ENCODE measurements at regions not wholly inside any gene's neighbourhood (a gene's known extent, or its start where the extent isn't known, plus 50 kb on each side); places are given as distances from the start of the nearest gene placed in this dataset.

GRCh38 chr5:113771483-113771882 is 258.0 kb downstream of the YTHDC2 start (continued):
- TF ChIP-seq TCF4 (CRISPR knock-in tag; IDR thresholded peaks at IDR 0.05; ENCODE audit: borderline replicate concordance) (no peak), CSDC2 (CRISPR knock-in tag; IDR thresholded peaks at IDR 0.05) (no peak), ZFP30 (CRISPR knock-in tag; IDR thresholded peaks at IDR 0.05) (no peak), CSRNP3 (CRISPR knock-in tag; IDR thresholded peaks at IDR 0.05) (no peak), RARB (CRISPR knock-in tag; IDR thresholded peaks at IDR 0.05) (no peak)

- ATAC-seq: no peak
- no peak for TF ChIP-seq BACH2 (CRISPR knock-in tag; IDR thresholded peaks at IDR 0.05; ENCODE audit: borderline replicate concordance)
- TF ChIP-seq POU6F1 (CRISPR knock-in tag; IDR thresholded peaks at IDR 0.05; ENCODE audit: borderline replicate concordance, low read depth): no peak
- TF ChIP-seq RARB (CRISPR knock-in tag; IDR thresholded peaks at IDR 0.05): no peak
- no peak for TF ChIP-seq ZNF565 (CRISPR knock-in tag; conservative IDR thresholded peaks at IDR 0.05; ENCODE audit: low read depth)
- no peak for TF ChIP-seq ZFP3 (CRISPR knock-in tag; IDR thresholded peaks at IDR 0.05)
- no peak for TF ChIP-seq OSR1 (CRISPR knock-in tag; IDR thresholded peaks at IDR 0.05)
- no peak for TF ChIP-seq TSHZ2 (CRISPR knock-in tag; IDR thresholded peaks at IDR 0.05)
- TF ChIP-seq ZC3H10 (CRISPR knock-in tag; IDR thresholded peaks at IDR 0.05): no peak
- no peak for TF ChIP-seq ZNF8 (CRISPR knock-in tag; IDR thresholded peaks at IDR 0.05)
Observed at GRCh38 chr5:113776168-113776567, 262.7 kb downstream of the YTHDC2 start.

GRCh38 chr5:113776832-113777525 is 263.5 kb downstream of the YTHDC2 start:
- no peak for TF ChIP-seq TCF4 (CRISPR knock-in tag; IDR thresholded peaks at IDR 0.05; ENCODE audit: borderline replicate concordance)
- TF ChIP-seq TSHZ2 (CRISPR knock-in tag; IDR thresholded peaks at IDR 0.05): no peak
- no peak for TF ChIP-seq TOX (CRISPR knock-in tag; IDR thresholded peaks at IDR 0.05; ENCODE audit: borderline replicate concordance)
- TF ChIP-seq ZFP3 (CRISPR knock-in tag; IDR thresholded peaks at IDR 0.05): no peak
- TF ChIP-seq PATZ1 (CRISPR knock-in tag; IDR thresholded peaks at IDR 0.05; ENCODE audit: borderline replicate concordance): no peak
- TF ChIP-seq OSR1 (CRISPR knock-in tag; IDR thresholded peaks at IDR 0.05): no peak
- TF ChIP-seq GLIS3 (CRISPR knock-in tag; IDR thresholded peaks at IDR 0.05): no peak
- TF ChIP-seq ARNTL (CRISPR knock-in tag; IDR thresholded peaks at IDR 0.05; ENCODE audit: borderline replicate concordance, low read depth): no peak
- no peak for TF ChIP-seq POU6F1 (CRISPR knock-in tag; IDR thresholded peaks at IDR 0.05; ENCODE audit: borderline replicate concordance, low read depth)
- no peak for TF ChIP-seq ESRRG (CRISPR knock-in tag; IDR thresholded peaks at IDR 0.05)
- ATAC-seq: peak; percentile 54; the same call in 2 of the 3 replicates

All from SK-N-SH treated with all-trans-retinoic acid at 6 μM for 48 hours (cell line).